PC-3 (cell line): ENCODE measurements at regions not wholly inside any gene's neighbourhood (a gene's known extent, or its start where the extent isn't known, plus 50 kb on each side); places are given as distances from the start of the nearest gene placed in this dataset.

Source experiments
- EZH2 ChIP-seq: fragments of 300-600 bp; sonication (generic); IDR thresholded peaks from one replicate; pipeline ENCODE4 v1.6.1; 2017; ENCODE audit warnings: antibody characterized with exemption, mild to moderate bottlenecking, low read length; ENCODE audit not compliant: unreplicated experiment
- EZH2phosphoT487 ChIP-seq: fragments of 300-600 bp; sonication (generic); IDR thresholded peaks from 2 replicates; pipeline ENCODE4 v1.6.1; 2018; ENCODE audit warnings: mild to moderate bottlenecking, antibody characterized with exemption, low read length, borderline replicate concordance
- TF ChIP-seq, protein P1 (sequence below): fragments of 300-600 bp; sonication (generic); conservative IDR thresholded peaks from 2 replicates; pipeline ENCODE4 v1.5.1; 2017; ENCODE audit warnings: antibody characterized with exemption, low read depth, mild to moderate bottlenecking, low read length

DNA sequence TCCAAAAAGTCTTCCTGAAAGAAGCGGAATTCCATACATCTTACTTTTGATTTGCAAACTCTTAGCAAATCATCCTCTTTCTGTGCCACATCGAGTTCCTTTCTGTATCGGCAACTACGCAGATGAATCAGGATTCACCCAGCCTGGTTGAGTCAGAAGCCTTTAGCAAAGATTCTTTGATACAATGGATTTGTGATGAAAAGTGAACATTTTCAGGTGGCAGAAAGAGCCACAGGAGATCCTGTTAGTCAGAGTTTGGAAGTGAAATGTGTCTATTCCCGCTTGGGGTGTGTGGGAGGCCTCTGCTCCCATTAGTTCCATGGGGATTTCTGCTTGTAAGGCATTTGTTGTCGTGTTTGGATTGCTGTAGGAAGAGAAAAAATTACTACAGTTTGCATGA, 351.8 kb upstream of the WWC1 start:
- TF ChIP-seq EZH2 = no peak
- TF ChIP-seq, protein P1, sequence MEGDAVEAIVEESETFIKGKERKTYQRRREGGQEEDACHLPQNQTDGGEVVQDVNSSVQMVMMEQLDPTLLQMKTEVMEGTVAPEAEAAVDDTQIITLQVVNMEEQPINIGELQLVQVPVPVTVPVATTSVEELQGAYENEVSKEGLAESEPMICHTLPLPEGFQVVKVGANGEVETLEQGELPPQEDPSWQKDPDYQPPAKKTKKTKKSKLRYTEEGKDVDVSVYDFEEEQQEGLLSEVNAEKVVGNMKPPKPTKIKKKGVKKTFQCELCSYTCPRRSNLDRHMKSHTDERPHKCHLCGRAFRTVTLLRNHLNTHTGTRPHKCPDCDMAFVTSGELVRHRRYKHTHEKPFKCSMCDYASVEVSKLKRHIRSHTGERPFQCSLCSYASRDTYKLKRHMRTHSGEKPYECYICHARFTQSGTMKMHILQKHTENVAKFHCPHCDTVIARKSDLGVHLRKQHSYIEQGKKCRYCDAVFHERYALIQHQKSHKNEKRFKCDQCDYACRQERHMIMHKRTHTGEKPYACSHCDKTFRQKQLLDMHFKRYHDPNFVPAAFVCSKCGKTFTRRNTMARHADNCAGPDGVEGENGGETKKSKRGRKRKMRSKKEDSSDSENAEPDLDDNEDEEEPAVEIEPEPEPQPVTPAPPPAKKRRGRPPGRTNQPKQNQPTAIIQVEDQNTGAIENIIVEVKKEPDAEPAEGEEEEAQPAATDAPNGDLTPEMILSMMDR = no peak
- no peak for TF ChIP-seq EZH2phosphoT487
